Osteoblast (primary cell): ENCODE measurements at regions not wholly inside any gene's neighbourhood (a gene's known extent, or its start where the extent isn't known, plus 50 kb on each side); places are given as distances from the start of the nearest gene placed in this dataset.

ENCODE experiments used
- DNase-seq: peaks from one replicate; pipeline ENCODE4 v3.0.0; 2011; ENCODE audit warnings: low spot score, mixed read lengths; ENCODE audit not compliant: insufficient read length; ENCODE audit errors: missing footprints
- H2AFZ ChIP-seq: 2 replicates; pipeline ENCODE4 v1.6.0; 2011; ENCODE audit warnings: mild to moderate bottlenecking, low read length
- H3K27ac ChIP-seq: 2 replicates; pipeline ENCODE4 v1.5.1; 2011; ENCODE audit warnings: mild to moderate bottlenecking, low read depth, low read length, moderate library complexity
- H3K27me3 ChIP-seq: 2 replicates; pipeline ENCODE4 v1.6.0; 2012; ENCODE audit warnings: mild to moderate bottlenecking, control low read depth, inconsistent platforms, low read length, moderate library complexity; ENCODE audit not compliant: insufficient read depth
- H3K36me3 ChIP-seq: 2 replicates; pipeline ENCODE4 v1.5.1; 2011; ENCODE audit warnings: mild to moderate bottlenecking, low read length, control low read depth, moderate library complexity; ENCODE audit not compliant: insufficient read depth
- H3K4me1 ChIP-seq: 2 replicates; pipeline ENCODE4 v1.5.1; 2011; ENCODE audit warnings: mild to moderate bottlenecking, low read length, control low read depth, moderate library complexity; ENCODE audit not compliant: insufficient read depth
- H3K4me2 ChIP-seq: 2 replicates; pipeline ENCODE4 v1.6.0; 2011; ENCODE audit warnings: mild to moderate bottlenecking, low read length; ENCODE audit not compliant: insufficient read depth
- H3K4me3 ChIP-seq: fragments of 200-600 bp; sonication (generic); 3 replicates; pipeline ENCODE4 v1.5.1; 2012; ENCODE audit warnings: mild to moderate bottlenecking, low read length, inconsistent platforms; ENCODE audit not compliant: insufficient read depth
- H3K79me2 ChIP-seq: 2 replicates; pipeline ENCODE4 v1.6.0; 2012; ENCODE audit warnings: mild to moderate bottlenecking, low read length, control low read depth, inconsistent platforms; ENCODE audit not compliant: insufficient read depth
- H3K9me3 ChIP-seq: 2 replicates; pipeline ENCODE4 v1.5.1; 2011; ENCODE audit warnings: low read depth, low read length, control low read depth
- H4K20me1 ChIP-seq: 2 replicates; pipeline ENCODE4 v1.6.0; 2012; ENCODE audit warnings: mild to moderate bottlenecking, low read length, control low read depth; ENCODE audit not compliant: insufficient read depth
- CTCF ChIP-seq: IDR thresholded peaks from 2 replicates; pipeline ENCODE4 v1.5.1; 2011; ENCODE audit warnings: mild to moderate bottlenecking, low read depth, low read length, moderate library complexity; ENCODE audit errors: extremely low read depth

GRCh38 chr1:60184521-60184920, 111.0 kb upstream of the C1orf87 start:
- Histone ChIP-seq H4K20me1 (no peaks in the 10 kb centered on the region), H3K4me2 (no peak overlapping the region), H3K4me1 (no peaks in the 10 kb centered on the region), H3K27me3 (no peaks in the 10 kb centered on the region), H3K79me2 (no peaks in the 10 kb centered on the region), H2AFZ (no peak overlapping the region), H3K4me3 (no peak overlapping the region), H3K36me3 (no peaks in the 10 kb centered on the region), H3K9me3 (peaks cover 3% of the 10 kb centered on the region), H3K27ac (no peak overlapping the region)
- TF ChIP-seq CTCF, result no peak
- no peak for DNase-seq

GRCh38 chr1:60173729-60174505, 100.3 kb upstream of the C1orf87 start:
- no peak overlapping the region for H3K4me2 ChIP-seq
- no peak for DNase-seq
- no peak overlapping the region for H3K4me3 ChIP-seq

GRCh38 chr1:60173006-60173405, 99.4 kb upstream of the C1orf87 start:
- DNase-seq, result no peak
- no peak for TF ChIP-seq CTCF
- Histone ChIP-seq H2AFZ (no peak overlapping the region), H3K36me3 (no peaks in the 10 kb centered on the region), H3K4me1 (peaks cover 26% of the 10 kb centered on the region), H3K9me3 (no peaks in the 10 kb centered on the region), H3K4me2 (no peak overlapping the region), H3K4me3 (no peak overlapping the region), H3K79me2 (no peaks in the 10 kb centered on the region), H3K27ac (no peak overlapping the region), H4K20me1 (no peaks in the 10 kb centered on the region), H3K27me3 (no peaks in the 10 kb centered on the region)

More at GRCh38 chr1:60173729-60174505, 100.3 kb upstream of the C1orf87 start:
- H4K20me1 ChIP-seq, result no peaks in the 10 kb centered on the region
- no peaks in the 10 kb centered on the region for H3K79me2 ChIP-seq
- no peak for TF ChIP-seq CTCF
- no peaks in the 10 kb centered on the region for H3K36me3 ChIP-seq
- no peak overlapping the region for H2AFZ ChIP-seq
- H3K9me3 ChIP-seq, result no peaks in the 10 kb centered on the region
- peaks cover 19% of the 10 kb centered on the region for H3K4me1 ChIP-seq
- H3K27me3 ChIP-seq, result no peaks in the 10 kb centered on the region
- H3K27ac ChIP-seq, result no peak overlapping the region

- Histone ChIP-seq H3K27ac (no peak overlapping the region), H4K20me1 (no peaks in the 10 kb centered on the region), H3K4me3 (no peak overlapping the region), H3K4me2 (peak overlapping the region; percentile 20), H2AFZ (no peak overlapping the region), H3K4me1 (peaks cover 26% of the 10 kb centered on the region), H3K9me3 (no peaks in the 10 kb centered on the region), H3K79me2 (no peaks in the 10 kb centered on the region), H3K36me3 (no peaks in the 10 kb centered on the region), H3K27me3 (no peaks in the 10 kb centered on the region)
- TF ChIP-seq CTCF, result no peak
- no peak for DNase-seq
These were observed 98.2 kb upstream of the C1orf87 start for GRCh38 chr1:60171801-60172200.
